Testis (tissue), 2 donors: ENCODE measurements at regions not wholly inside any gene's neighbourhood (a gene's known extent, or its start where the extent isn't known, plus 50 kb on each side); places are given as distances from the start of the nearest gene placed in this dataset.

Source experiments
- DNase-seq: peaks from one replicate; pipeline ENCODE4 v3.0.0-alpha.2; 2019
- H3K27ac ChIP-seq, 2 donors: fragments of 200-600 bp; sonication (generic); one replicate each; pipeline ENCODE4 v1.5.1; 2019
- H3K27me3 ChIP-seq: fragments of 200-600 bp; sonication (generic); one replicate; pipeline ENCODE4 v1.5.1; 2019
- H3K36me3 ChIP-seq: fragments of 200-600 bp; sonication (generic); one replicate; pipeline ENCODE4 v1.5.1; 2017; ENCODE audit warnings: low read depth; ENCODE audit errors: missing control alignments
- H3K4me1 ChIP-seq: fragments of 200-600 bp; sonication (generic); one replicate; pipeline ENCODE4 v1.5.1; 2019
- H3K4me3 ChIP-seq, 2 donors: fragments of 200-600 bp; sonication (generic); one replicate each; pipeline ENCODE4 v1.5.1; 2017 to 2019
- H3K9me3 ChIP-seq: fragments of 200-600 bp; sonication (generic); one replicate; pipeline ENCODE4 v1.5.1; 2017
- POLR2A ChIP-seq: fragments of 450-650 bp; IDR thresholded peaks from one replicate; pipeline ENCODE4 v1.6.1; 2017; ENCODE audit warnings: antibody characterized with exemption, mild to moderate bottlenecking, moderate library complexity
- WGBS, 2 donors: methylation state at CpG; one replicate each; pipeline ENCODE4 v1.1.5; 2018; 5-methylcytosine and 5-hydroxymethylcytosine counted together
- intact Hi-C: fragments of 100-400 bp; cut with DNase I; formaldehyde crosslinking; loops from one replicate; pipeline ENCODE4 v1.15.1; 2023; ENCODE audit warnings: low total_unique reads
- TF ChIP-seq, protein P1 (sequence below), 3 experiments: fragments of 450-650 bp in 2 of 3; fragments of 200-600 bp in 1 of 3; sonication (generic) in 1 of 3; IDR thresholded peaks; one replicate each; pipeline ENCODE4 v1.5.1; 2016 to 2019; ENCODE audit warnings: antibody characterized with exemption in 3 of 3, mild to moderate bottlenecking in 2 of 3, moderate library complexity in 1 of 3

DNA sequence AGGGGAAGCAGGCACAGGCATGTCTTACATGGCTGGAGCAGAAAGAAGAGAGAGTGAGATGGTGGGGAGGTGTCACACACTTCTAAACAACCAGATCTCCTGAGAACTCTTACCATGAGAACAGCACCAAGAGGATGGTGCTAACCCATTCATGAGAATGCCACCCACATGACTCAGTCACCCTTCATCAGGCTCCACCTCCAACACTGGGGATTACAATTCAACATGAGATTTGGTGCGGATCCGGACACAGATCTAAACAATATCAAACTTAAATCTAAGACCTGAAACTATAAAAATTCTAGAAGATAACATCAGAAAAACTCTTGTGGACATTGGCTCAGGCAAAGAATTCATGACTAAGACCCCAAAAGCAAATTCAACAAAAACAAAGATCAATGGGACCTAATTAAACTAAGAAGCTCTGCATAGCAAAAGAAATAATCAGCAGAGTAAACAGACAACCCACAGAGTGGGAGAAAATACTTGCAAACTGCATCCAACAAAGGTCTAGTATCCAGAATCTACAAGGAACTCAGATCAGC lies 65.4 kb downstream of the SPATA31C2 start:
- intact Hi-C loops: no loop called here
- no peak for TF ChIP-seq POLR2A
- TF ChIP-seq, protein P1, sequence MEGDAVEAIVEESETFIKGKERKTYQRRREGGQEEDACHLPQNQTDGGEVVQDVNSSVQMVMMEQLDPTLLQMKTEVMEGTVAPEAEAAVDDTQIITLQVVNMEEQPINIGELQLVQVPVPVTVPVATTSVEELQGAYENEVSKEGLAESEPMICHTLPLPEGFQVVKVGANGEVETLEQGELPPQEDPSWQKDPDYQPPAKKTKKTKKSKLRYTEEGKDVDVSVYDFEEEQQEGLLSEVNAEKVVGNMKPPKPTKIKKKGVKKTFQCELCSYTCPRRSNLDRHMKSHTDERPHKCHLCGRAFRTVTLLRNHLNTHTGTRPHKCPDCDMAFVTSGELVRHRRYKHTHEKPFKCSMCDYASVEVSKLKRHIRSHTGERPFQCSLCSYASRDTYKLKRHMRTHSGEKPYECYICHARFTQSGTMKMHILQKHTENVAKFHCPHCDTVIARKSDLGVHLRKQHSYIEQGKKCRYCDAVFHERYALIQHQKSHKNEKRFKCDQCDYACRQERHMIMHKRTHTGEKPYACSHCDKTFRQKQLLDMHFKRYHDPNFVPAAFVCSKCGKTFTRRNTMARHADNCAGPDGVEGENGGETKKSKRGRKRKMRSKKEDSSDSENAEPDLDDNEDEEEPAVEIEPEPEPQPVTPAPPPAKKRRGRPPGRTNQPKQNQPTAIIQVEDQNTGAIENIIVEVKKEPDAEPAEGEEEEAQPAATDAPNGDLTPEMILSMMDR (IDR thresholded peaks at IDR 0.05): no peak

DNA sequence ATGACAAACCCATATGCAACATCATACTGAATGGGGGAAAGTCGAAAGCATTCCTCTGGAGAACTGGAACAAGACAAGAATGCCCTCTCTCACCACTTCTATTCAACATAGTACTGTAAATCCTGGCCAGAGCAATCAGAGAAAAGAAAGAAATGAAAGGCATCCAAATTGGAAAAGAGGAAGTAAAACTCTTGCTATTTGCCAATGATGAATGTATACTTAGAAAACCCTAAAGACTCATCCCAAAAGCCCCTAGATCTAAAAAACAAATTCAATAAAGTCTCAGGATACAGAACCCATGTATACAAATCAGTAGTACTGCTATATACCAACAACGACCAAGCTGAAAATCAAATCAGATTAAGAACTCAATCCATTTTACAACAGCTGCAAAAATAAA lies 66.9 kb downstream of the SPATA31C2 start:
- H3K4me3 ChIP-seq: no peak overlapping the region
- intact Hi-C loops: no loop called here
- H3K9me3 ChIP-seq: no peaks in the 10 kb centered on the region
- TF ChIP-seq POLR2A: no peak
- TF ChIP-seq, protein P1 (IDR thresholded peaks at IDR 0.05): no peak
- no peak for DNase-seq
- H3K27me3 ChIP-seq: no peaks in the 10 kb centered on the region
- 87 to 89% methylated on average over 2 of the region's 2 CpGs for WGBS, 2 donors
- no peaks in the 10 kb centered on the region for H3K4me1 ChIP-seq
- H3K36me3 ChIP-seq: no peaks in the 10 kb centered on the region
- H3K27ac ChIP-seq: no peak overlapping the region

More for the DNA sequence above, 65.4 kb downstream of the SPATA31C2 start:
- no peaks in the 10 kb centered on the region for H3K9me3 ChIP-seq
- DNase-seq: no peak
- H3K36me3 ChIP-seq: no peaks in the 10 kb centered on the region
- H3K27me3 ChIP-seq: no peaks in the 10 kb centered on the region
- no peak overlapping the region for H3K4me3 ChIP-seq
- WGBS, 2 donors: 96 to 100% methylated on average over 2 of the region's 2 CpGs
- H3K4me1 ChIP-seq: peaks cover 6% of the 10 kb centered on the region
- no peak overlapping the region for H3K27ac ChIP-seq

DNA sequence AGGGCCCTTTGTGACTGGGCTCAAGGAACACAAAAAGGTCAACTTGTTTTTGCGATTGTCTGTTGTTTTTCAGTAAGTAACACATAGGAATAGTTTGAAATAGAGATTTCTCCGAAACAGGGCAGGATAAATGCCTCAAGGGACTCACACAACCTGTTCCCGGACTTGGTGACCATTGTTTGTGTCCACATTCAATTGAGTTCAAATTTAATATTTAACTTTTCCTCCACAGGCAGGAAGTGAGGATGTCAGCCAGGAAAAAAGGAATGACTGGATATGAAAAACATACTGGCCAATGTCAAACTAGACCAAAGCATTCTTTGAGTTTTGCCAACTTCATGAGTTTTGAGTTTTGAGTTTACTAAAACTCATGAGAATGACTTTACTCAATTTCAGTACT lies 72.7 kb downstream of the SPATA31C2 start:
- no peaks in the 10 kb centered on the region for H3K9me3 ChIP-seq
- DNase-seq: no peak
- no peaks in the 10 kb centered on the region for H3K27me3 ChIP-seq
- no peak for TF ChIP-seq POLR2A
- TF ChIP-seq, protein P1 (IDR thresholded peaks at IDR 0.05): no peak
- H3K27ac ChIP-seq: no peak overlapping the region
- intact Hi-C loops: no loop called here
- no peaks in the 10 kb centered on the region for H3K36me3 ChIP-seq
- no peaks in the 10 kb centered on the region for H3K4me1 ChIP-seq
- WGBS, 2 donors: 76 to 94% methylated on average over 3 of the region's 3 CpGs
- H3K4me3 ChIP-seq: no peak overlapping the region

DNA sequence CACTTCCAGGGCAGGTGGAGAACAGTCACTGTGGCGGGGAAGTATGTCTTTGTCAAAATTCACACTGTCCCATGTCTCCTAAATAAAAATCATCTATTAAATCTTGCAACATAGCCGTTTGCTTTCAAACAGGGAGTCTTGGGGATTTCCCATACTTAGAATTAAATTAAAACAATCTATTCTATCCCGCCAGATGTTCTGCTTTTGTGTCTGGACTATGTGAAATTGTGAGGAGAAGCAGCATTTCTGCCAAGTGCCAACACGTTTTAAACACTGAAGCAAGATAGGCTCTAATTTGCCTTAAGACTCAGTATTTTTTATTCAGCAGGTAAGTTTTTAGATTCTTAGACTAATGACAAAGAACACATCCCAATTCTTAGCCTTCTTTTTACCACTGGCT lies 73.7 kb downstream of the SPATA31C2 start:
- 77 to 79% methylated on average over 4 of the region's 4 CpGs for WGBS, 2 donors
- no peak overlapping the region for H3K4me3 ChIP-seq
- intact Hi-C loops: no loop called here
- H3K36me3 ChIP-seq: no peaks in the 10 kb centered on the region
- H3K27me3 ChIP-seq: no peaks in the 10 kb centered on the region
- no peaks in the 10 kb centered on the region for H3K9me3 ChIP-seq
- H3K27ac ChIP-seq: no peak overlapping the region
- DNase-seq: no peak
- TF ChIP-seq, protein P1 (IDR thresholded peaks at IDR 0.05): no peak
- no peak for TF ChIP-seq POLR2A
- no peaks in the 10 kb centered on the region for H3K4me1 ChIP-seq

DNA sequence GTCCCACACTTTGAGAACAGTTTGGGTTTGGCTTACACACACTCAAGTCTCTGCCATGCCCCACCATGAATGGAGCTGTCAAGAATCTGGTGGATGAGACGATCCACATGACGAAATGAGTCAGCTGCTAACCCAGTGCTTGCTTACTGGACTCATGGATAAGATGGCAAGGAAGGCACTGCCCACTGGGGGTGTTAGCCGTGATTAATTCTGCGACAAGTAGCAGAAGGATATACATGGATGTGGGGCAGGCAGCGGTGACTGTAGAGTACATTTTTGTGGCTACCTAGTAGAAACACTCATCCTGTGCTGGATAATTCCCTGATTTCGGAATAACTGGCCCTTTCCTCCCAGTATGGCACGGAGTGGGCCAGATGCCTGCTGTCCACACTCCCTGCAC lies 77.5 kb downstream of the SPATA31C2 start:
- Histone ChIP-seq H3K9me3 (no peaks in the 10 kb centered on the region), H3K27ac (no peak overlapping the region), H3K4me1 (no peaks in the 10 kb centered on the region), H3K27me3 (no peaks in the 10 kb centered on the region), H3K36me3 (no peaks in the 10 kb centered on the region), H3K4me3 (no peak overlapping the region)
- intact Hi-C loops: no loop called here
- DNase-seq: no peak
- no peak for TF ChIP-seq POLR2A
- TF ChIP-seq, protein P1 (IDR thresholded peaks at IDR 0.05): no peak
- 90 to 93% methylated on average over 7 of the region's 7 CpGs for WGBS, 2 donors
